Loucy (cell line): ENCODE measurements at regions not wholly inside any gene's neighbourhood (a gene's known extent, or its start where the extent isn't known, plus 50 kb on each side); places are given as distances from the start of the nearest gene placed in this dataset.

Experiments
- H2AFZ ChIP-seq: fragments of 200-600 bp; sonication (generic); 2 replicates; pipeline ENCODE4 v1.6.0; 2016; ENCODE audit warnings: antibody characterized with exemption, mild to moderate bottlenecking, low read length, moderate library complexity
- H3F3A ChIP-seq: fragments of 200-600 bp; 2 replicates; pipeline ENCODE4 v1.6.0; 2016; ENCODE audit warnings: antibody characterized with exemption, low read depth, mild to moderate bottlenecking
- H3K27me3 ChIP-seq: fragments of 200-600 bp; sonication (generic); 2 replicates; pipeline ENCODE4 v1.6.1; 2014; ENCODE audit warnings: low read length, mild to moderate bottlenecking; ENCODE audit not compliant: insufficient read depth, poor library complexity, severe bottlenecking
- H3K36me3 ChIP-seq: fragments of 200-600 bp; sonication (generic); 2 replicates; pipeline ENCODE4 v1.6.1; 2016; ENCODE audit warnings: low read length; ENCODE audit not compliant: insufficient read depth
- H3K4me1 ChIP-seq: fragments of 200-600 bp; sonication (generic); 2 replicates; pipeline ENCODE4 v1.5.1; 2014; ENCODE audit warnings: low read length, mild to moderate bottlenecking; ENCODE audit not compliant: insufficient read depth, poor library complexity, severe bottlenecking
- H3K4me2 ChIP-seq: fragments of 200-600 bp; sonication (generic); 2 replicates; pipeline ENCODE4 v1.6.0; 2014; ENCODE audit warnings: antibody characterized with exemption, low read length, low read depth, mild to moderate bottlenecking; ENCODE audit not compliant: poor library complexity, severe bottlenecking
- H3K4me3 ChIP-seq: fragments of 200-600 bp; sonication (generic); 2 replicates; pipeline ENCODE4 v1.5.1; 2014; ENCODE audit warnings: low read length, mild to moderate bottlenecking, mixed read lengths; ENCODE audit not compliant: poor library complexity, severe bottlenecking
- H3K79me2 ChIP-seq: fragments of 200-600 bp; sonication (generic); 2 replicates; pipeline ENCODE4 v1.6.1; 2014; ENCODE audit warnings: low read length; ENCODE audit not compliant: insufficient read depth
- H3K9ac ChIP-seq: fragments of 200-600 bp; sonication (generic); 2 replicates; pipeline ENCODE4 v1.6.0; 2014; ENCODE audit warnings: mild to moderate bottlenecking, low read depth, low read length, moderate library complexity; ENCODE audit not compliant: poor library complexity, severe bottlenecking
- H3K9me2 ChIP-seq: fragments of 200-600 bp; sonication (generic); replicated peaks from 2 replicates; pipeline ENCODE4 v1.6.1; 2016; ENCODE audit warnings: low read depth, low read length, mixed read lengths
- H3K9me3 ChIP-seq: fragments of 200-600 bp; sonication (generic); 2 replicates; pipeline ENCODE4 v1.6.1; 2014; ENCODE audit warnings: mild to moderate bottlenecking, antibody characterized with exemption, low read length, low read depth; ENCODE audit not compliant: insufficient read depth
- H4K20me1 ChIP-seq: fragments of 200-600 bp; sonication (generic); 2 replicates; pipeline ENCODE4 v1.6.0; 2014; ENCODE audit warnings: antibody characterized with exemption, low read length, mild to moderate bottlenecking; ENCODE audit not compliant: insufficient read depth, poor library complexity, severe bottlenecking
- CTCF ChIP-seq: fragments of 200-600 bp; sonication (generic); conservative IDR thresholded peaks from 2 replicates; pipeline ENCODE4 v1.5.1; 2014; ENCODE audit warnings: mild to moderate bottlenecking, antibody characterized with exemption, low read length
- EZH2phosphoT487 ChIP-seq: fragments of 200-600 bp; IDR thresholded peaks from 2 replicates; pipeline ENCODE4 v1.6.1; 2018; ENCODE audit warnings: antibody characterized with exemption, mild to moderate bottlenecking, moderate library complexity, borderline replicate concordance

- H3K4me3 ChIP-seq = no peak overlapping the region
- no peaks in the 10 kb centered on the region for H3F3A ChIP-seq
- H3K9me2 ChIP-seq = no peaks in the 10 kb centered on the region
- no peak overlapping the region for H3K9ac ChIP-seq
- H3K9me3 ChIP-seq = no peaks in the 10 kb centered on the region
- H3K27me3 ChIP-seq = no peaks in the 10 kb centered on the region
- no peaks in the 10 kb centered on the region for H3K79me2 ChIP-seq
- H2AFZ ChIP-seq = no peak overlapping the region
- H3K36me3 ChIP-seq = no peaks in the 10 kb centered on the region
- no peak for TF ChIP-seq CTCF
- TF ChIP-seq EZH2phosphoT487 = no peak
- no peak overlapping the region for H3K4me2 ChIP-seq
- peaks cover 8% of the 10 kb centered on the region for H3K4me1 ChIP-seq
- H4K20me1 ChIP-seq = no peaks in the 10 kb centered on the region
Measured at GRCh38 chr9:109973336-109973735, 193.3 kb downstream of the PALM2AKAP2 start.

- Histone ChIP-seq H3K27me3 (no peaks in the 10 kb centered on the region), H4K20me1 (no peaks in the 10 kb centered on the region), H3K4me3 (no peak overlapping the region), H3K9ac (no peak overlapping the region), H3K79me2 (no peaks in the 10 kb centered on the region), H3K36me3 (no peaks in the 10 kb centered on the region), H3K9me3 (no peaks in the 10 kb centered on the region), H3K9me2 (no peaks in the 10 kb centered on the region), H3F3A (no peaks in the 10 kb centered on the region), H2AFZ (no peak overlapping the region), H3K4me1 (peaks cover 7% of the 10 kb centered on the region), H3K4me2 (no peak overlapping the region)
- TF ChIP-seq CTCF (no peak), EZH2phosphoT487 (no peak)
Measured at GRCh38 chr9:109974143-109974917, 194.3 kb downstream of the PALM2AKAP2 start.

GRCh38 chr9:109974918-109975276 is 194.9 kb downstream of the PALM2AKAP2 start:
- Histone ChIP-seq H3K9me3 (no peaks in the 10 kb centered on the region), H3K36me3 (no peaks in the 10 kb centered on the region), H3K4me3 (no peak overlapping the region), H3F3A (no peaks in the 10 kb centered on the region), H3K27me3 (no peaks in the 10 kb centered on the region), H4K20me1 (no peaks in the 10 kb centered on the region), H3K4me2 (no peak overlapping the region), H3K79me2 (no peaks in the 10 kb centered on the region), H2AFZ (no peak overlapping the region), H3K9ac (no peak overlapping the region), H3K4me1 (peaks cover 1% of the 10 kb centered on the region), H3K9me2 (no peaks in the 10 kb centered on the region)
- TF ChIP-seq CTCF (no peak), EZH2phosphoT487 (no peak)
